Body of pancreas (tissue), 4 donors: ENCODE measurements at regions not wholly inside any gene's neighbourhood (a gene's known extent, or its start where the extent isn't known, plus 50 kb on each side); places are given as distances from the start of the nearest gene placed in this dataset.

ENCODE experiments used
- CTCF ChIP-seq, 7 experiments: fragments of 450-650 bp in 4 of 7; fragments of 200-600 bp in 3 of 7; sonication (generic) in 3 of 7; IDR thresholded peaks; one replicate each; pipeline ENCODE4 v1.5.1; 2016 to 2019; ENCODE audit warnings: antibody characterized with exemption in 7 of 7
- POLR2A ChIP-seq, 3 donors: fragments of 450-650 bp; IDR thresholded peaks; one replicate each; pipeline ENCODE4 v1.6.1; 2016; ENCODE audit warnings: antibody characterized with exemption in 3 of 3, mild to moderate bottlenecking in 2 of 3

DNA sequence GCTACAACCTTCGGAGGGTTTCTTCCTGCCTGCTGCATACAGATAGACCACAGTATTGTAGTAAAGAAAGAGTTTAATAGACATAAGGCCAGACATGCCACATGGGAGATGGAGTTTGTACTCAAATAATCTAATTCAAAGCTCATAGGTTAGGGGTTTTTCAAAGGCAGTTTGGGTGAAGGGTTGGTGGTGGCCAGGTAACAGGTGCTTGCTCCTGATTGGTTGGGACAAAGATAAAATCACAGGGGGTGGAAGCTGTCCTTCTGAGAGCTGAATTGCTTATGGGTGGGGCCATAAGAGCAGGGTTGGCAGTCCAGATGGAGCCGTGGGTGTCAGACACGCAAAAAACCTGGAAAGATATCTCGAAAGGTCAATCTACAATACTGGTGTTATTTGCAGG is 92.3 kb upstream of the ETV3 start:
- TF ChIP-seq CTCF (IDR thresholded peaks at IDR 0.05): no peak
- TF ChIP-seq POLR2A (IDR thresholded peaks at IDR 0.05): no peak
